Heart left ventricle (tissue), 13 donors: ENCODE measurements at regions not wholly inside any gene's neighbourhood (a gene's known extent, or its start where the extent isn't known, plus 50 kb on each side); places are given as distances from the start of the nearest gene placed in this dataset.
"Not testable (repeated sequence)": the region's sequence is repeated elsewhere in the genome, so short reads cannot be mapped to it uniquely, and the experiment has no call there.

ENCODE experiments used
- CTCF ChIP-seq, 12 donors: fragments of 200-600 bp; sonication (generic) in 4 of 12; IDR thresholded peaks; one replicate each; pipeline versions ENCODE4 v1.5.0 to v1.8.0; 2018 to 2022; ENCODE audit warnings: antibody characterized with exemption in 12 of 12, mild to moderate bottlenecking in 5 of 12
- POLR2A ChIP-seq, 2 donors: fragments of 450-650 bp; IDR thresholded peaks; one replicate each; pipeline ENCODE4 v1.6.1; 2017; ENCODE audit warnings: antibody characterized with exemption in 2 of 2, mild to moderate bottlenecking in 2 of 2, moderate library complexity in 2 of 2
- donor health status: ischemic (EF 13 %, LVEDD 7.1; RV severe dilation, severe dysfunction).
- donor health status: DM: no; HTN: yes; CAD: no.
- donor health status: DM: no; HTN: no; CAD: no.
- donor health status: ischemic (EF 25% LVEDD 6.9; RV normal size, moderate dysfunction).
- donor health status: ischemic (EF 25% LVEDD 5.7; RV mildly dilated, moderate dysfunction).
- donor health status: ischemic (EF 35%, LVEDD 5.7; RV mildly dilated, moderate dysfunction).
- donor health status: nonischemic (EF 11% LVEDD 7.7; RV severe dilation, severe dysfunction).
- donor health status: DM: yes; HTN: yes; CAD: no.
- donor health status: PGD.
- donor health status: ischemic (EF 29% LVEDD 5.4; RV normal size, mild dysfunction).
- donor health status: nonischemic (EF 23%, LVEDD 6.1; RV moderate dilation, normal function).

- not testable (repeated sequence) for TF ChIP-seq CTCF, POLR2A (IDR thresholded peaks at IDR 0.05)
Measured at GRCh38 chr7:29703830-29704229, 102.5 kb upstream of the WIPF3 start.
